ENCODE measurements at regions not wholly inside any gene's neighbourhood (a gene's known extent, or its start where the extent isn't known, plus 50 kb on each side); places are given as distances from the start of the nearest gene placed in this dataset.

- Histone ChIP-seq H3K27me3 (ENCODE audit: control insufficient read depth in 3 of 3, insufficient read depth in 3 of 3, low read depth in 1 of 3, low read length in 3 of 3) (no peaks in the 10 kb centered on the region), H3K23ac (ENCODE audit: low read depth, low read length, poor library complexity) (no peak overlapping the region), H3K27ac (replicated peaks; ENCODE audit: low read length) (no peak overlapping the region), H2BK5ac (ENCODE audit: low read length) (no peak overlapping the region), H3K9me3 (replicated peaks in 1 of 2; ENCODE audit: control insufficient read depth in 2 of 2, insufficient read depth in 1 of 2, low read depth in 1 of 2, low read length in 2 of 2) (no peaks in the 10 kb centered on the region), H3K79me1 (ENCODE audit: low read depth, low read length) (no peaks in the 10 kb centered on the region), H3K36me3 (replicated peaks in 1 of 2; ENCODE audit: control insufficient read depth in 2 of 2, insufficient read depth in 2 of 2, low read length in 2 of 2) (no peaks in the 10 kb centered on the region), H3K4me3 (ENCODE audit: low read length in 2 of 2) (no peak overlapping the region), H2BK12ac (ENCODE audit: low read length) (no peak overlapping the region), H3K14ac (ENCODE audit: low read length) (no peak overlapping the region), H2BK120ac (ENCODE audit: low read depth, low read length) (no peak overlapping the region), H3K4me2 (ENCODE audit: insufficient read depth, low read length, poor library complexity, severe bottlenecking) (no peak overlapping the region), H4K8ac (ENCODE audit: low read depth, low read length) (no peak overlapping the region), H3K18ac (ENCODE audit: low read length) (no peak overlapping the region), H3K4me1 (ENCODE audit: control insufficient read depth in 2 of 2, insufficient read depth in 1 of 2, low read depth in 1 of 2, low read length in 2 of 2) (no peaks in the 10 kb centered on the region), H2AK5ac (ENCODE audit: low read depth, low read length) (no peak overlapping the region), H2AFZ (ENCODE audit: low read length) (no peak overlapping the region), H3K4ac (ENCODE audit: low read length) (no peak overlapping the region), H4K91ac (ENCODE audit: low read depth, low read length, poor library complexity) (no peak overlapping the region), H3K9ac (ENCODE audit: low read depth, low read length, poor library complexity) (no peak overlapping the region), H2BK15ac (ENCODE audit: low read length) (no peak overlapping the region)
- no CpG with 5 or more reads among the region's 1 CpG for WGBS, 2 donors (ENCODE audit: extremely low coverage in 2 of 2, insufficient read length in 2 of 2, insufficient replicate concordance in 1 of 2)
- no peak for DNase-seq (ENCODE audit: low spot score)
Measured at GRCh38 chr2:161533218-161533617, 91.0 kb upstream of the SLC4A10 start.

GRCh38 chr2:161546635-161547034, 77.6 kb upstream of the SLC4A10 start:
- Histone ChIP-seq H3K9me3 (replicated peaks in 1 of 2; ENCODE audit: control insufficient read depth in 2 of 2, insufficient read depth in 1 of 2, low read depth in 1 of 2, low read length in 2 of 2) (no peaks in the 10 kb centered on the region), H4K91ac (ENCODE audit: low read depth, low read length, poor library complexity) (no peak overlapping the region), H3K4me2 (ENCODE audit: insufficient read depth, low read length, poor library complexity, severe bottlenecking) (no peak overlapping the region), H4K8ac (ENCODE audit: low read depth, low read length) (no peak overlapping the region), H3K18ac (ENCODE audit: low read length) (no peak overlapping the region), H3K9ac (ENCODE audit: low read depth, low read length, poor library complexity) (no peak overlapping the region), H2BK12ac (ENCODE audit: low read length) (no peak overlapping the region), H2AK5ac (ENCODE audit: low read depth, low read length) (no peak overlapping the region), H3K23ac (ENCODE audit: low read depth, low read length, poor library complexity) (no peak overlapping the region), H3K4me3 (ENCODE audit: low read length in 2 of 2) (no peak overlapping the region), H2BK120ac (ENCODE audit: low read depth, low read length) (no peak overlapping the region), H2AFZ (ENCODE audit: low read length) (no peak overlapping the region), H2BK5ac (ENCODE audit: low read length) (no peak overlapping the region), H3K4ac (ENCODE audit: low read length) (no peak overlapping the region), H2BK15ac (ENCODE audit: low read length) (no peak overlapping the region), H3K27me3 (ENCODE audit: control insufficient read depth in 3 of 3, insufficient read depth in 3 of 3, low read depth in 1 of 3, low read length in 3 of 3) (no peaks in the 10 kb centered on the region), H3K79me1 (ENCODE audit: low read depth, low read length) (no peaks in the 10 kb centered on the region), H3K27ac (replicated peaks; ENCODE audit: low read length) (no peak overlapping the region), H3K14ac (ENCODE audit: low read length) (no peak overlapping the region), H3K36me3 (replicated peaks in 1 of 2; ENCODE audit: control insufficient read depth in 2 of 2, insufficient read depth in 2 of 2, low read length in 2 of 2) (no peaks in the 10 kb centered on the region), H3K4me1 (ENCODE audit: control insufficient read depth in 2 of 2, insufficient read depth in 1 of 2, low read depth in 1 of 2, low read length in 2 of 2) (no peaks in the 10 kb centered on the region)
- no CpG with 5 or more reads among the region's 9 CpGs for WGBS, 2 donors (ENCODE audit: extremely low coverage in 2 of 2, insufficient read length in 2 of 2, insufficient replicate concordance in 1 of 2)
- no peak for DNase-seq (ENCODE audit: low spot score)

- no peak overlapping the region for H2BK5ac ChIP-seq (ENCODE audit: low read length)
- no peak overlapping the region for H2BK12ac ChIP-seq (ENCODE audit: low read length)
- H2BK120ac ChIP-seq (ENCODE audit: low read depth, low read length), result no peak overlapping the region
- H3K27ac ChIP-seq (replicated peaks; ENCODE audit: low read length), result no peak overlapping the region
- H3K4ac ChIP-seq (ENCODE audit: low read length), result no peak overlapping the region
- no peak overlapping the region for H3K4me3 ChIP-seq (ENCODE audit: low read length in 2 of 2)
- H3K14ac ChIP-seq (ENCODE audit: low read length), result no peak overlapping the region
- H4K91ac ChIP-seq (ENCODE audit: low read depth, low read length, poor library complexity), result no peak overlapping the region
- no peaks in the 10 kb centered on the region for H3K9me3 ChIP-seq (replicated peaks in 1 of 2; ENCODE audit: control insufficient read depth in 2 of 2, insufficient read depth in 1 of 2, low read depth in 1 of 2, low read length in 2 of 2)
- H3K9ac ChIP-seq (ENCODE audit: low read depth, low read length, poor library complexity), result no peak overlapping the region
- WGBS, 2 donors (ENCODE audit: extremely low coverage in 2 of 2, insufficient read length in 2 of 2, insufficient replicate concordance in 1 of 2), result no CpG with 5 or more reads among the region's 4 CpGs
- H3K36me3 ChIP-seq (replicated peaks in 1 of 2; ENCODE audit: control insufficient read depth in 2 of 2, insufficient read depth in 2 of 2, low read length in 2 of 2), result no peaks in the 10 kb centered on the region
- H3K18ac ChIP-seq (ENCODE audit: low read length), result no peak overlapping the region
- no peak overlapping the region for H2AK5ac ChIP-seq (ENCODE audit: low read depth, low read length)
- no peak overlapping the region for H4K8ac ChIP-seq (ENCODE audit: low read depth, low read length)
- no peak overlapping the region for H2BK15ac ChIP-seq (ENCODE audit: low read length)
- no peak overlapping the region for H3K4me2 ChIP-seq (ENCODE audit: insufficient read depth, low read length, poor library complexity, severe bottlenecking)
- no peak overlapping the region for H3K23ac ChIP-seq (ENCODE audit: low read depth, low read length, poor library complexity)
- no peak overlapping the region for H2AFZ ChIP-seq (ENCODE audit: low read length)
- H3K79me1 ChIP-seq (ENCODE audit: low read depth, low read length), result no peaks in the 10 kb centered on the region
- no peaks in the 10 kb centered on the region for H3K27me3 ChIP-seq (ENCODE audit: control insufficient read depth in 3 of 3, insufficient read depth in 3 of 3, low read depth in 1 of 3, low read length in 3 of 3)
- H3K4me1 ChIP-seq (ENCODE audit: control insufficient read depth in 2 of 2, insufficient read depth in 1 of 2, low read depth in 1 of 2, low read length in 2 of 2), result no peaks in the 10 kb centered on the region
- DNase-seq (ENCODE audit: low spot score), result no peak
Measured at GRCh38 chr2:161547130-161547529, 77.1 kb upstream of the SLC4A10 start.

- Histone ChIP-seq H3K4me2 (ENCODE audit: insufficient read depth, low read length, poor library complexity, severe bottlenecking) (no peak overlapping the region), H2BK5ac (ENCODE audit: low read length) (no peak overlapping the region), H2BK120ac (ENCODE audit: low read depth, low read length) (no peak overlapping the region), H3K27ac (replicated peaks; ENCODE audit: low read length) (no peak overlapping the region), H4K91ac (ENCODE audit: low read depth, low read length, poor library complexity) (no peak overlapping the region), H2BK15ac (ENCODE audit: low read length) (no peak overlapping the region), H3K9me3 (replicated peaks in 1 of 2; ENCODE audit: control insufficient read depth in 2 of 2, insufficient read depth in 1 of 2, low read depth in 1 of 2, low read length in 2 of 2) (no peaks in the 10 kb centered on the region), H3K14ac (ENCODE audit: low read length) (no peak overlapping the region), H3K18ac (ENCODE audit: low read length) (no peak overlapping the region), H2AFZ (ENCODE audit: low read length) (no peak overlapping the region), H3K4me3 (ENCODE audit: low read length in 2 of 2) (no peak overlapping the region), H3K27me3 (ENCODE audit: control insufficient read depth in 3 of 3, insufficient read depth in 3 of 3, low read depth in 1 of 3, low read length in 3 of 3) (no peaks in the 10 kb centered on the region), H3K79me1 (ENCODE audit: low read depth, low read length) (no peaks in the 10 kb centered on the region), H2BK12ac (ENCODE audit: low read length) (no peak overlapping the region), H3K4me1 (ENCODE audit: control insufficient read depth in 2 of 2, insufficient read depth in 1 of 2, low read depth in 1 of 2, low read length in 2 of 2) (peaks cover 2 to 6% of the 10 kb centered on the region in 2 donors), H3K36me3 (replicated peaks in 1 of 2; ENCODE audit: control insufficient read depth in 2 of 2, insufficient read depth in 2 of 2, low read length in 2 of 2) (no peaks in the 10 kb centered on the region), H3K9ac (ENCODE audit: low read depth, low read length, poor library complexity) (no peak overlapping the region), H3K4ac (ENCODE audit: low read length) (no peak overlapping the region), H4K8ac (ENCODE audit: low read depth, low read length) (no peak overlapping the region), H3K23ac (ENCODE audit: low read depth, low read length, poor library complexity) (no peak overlapping the region), H2AK5ac (ENCODE audit: low read depth, low read length) (no peak overlapping the region)
- DNase-seq (ENCODE audit: low spot score), result no peak
- no CpG with 5 or more reads among the region's 1 CpG for WGBS, 2 donors (ENCODE audit: extremely low coverage in 2 of 2, insufficient read length in 2 of 2, insufficient replicate concordance in 1 of 2)
Measured at GRCh38 chr2:161552015-161552414, 72.2 kb upstream of the SLC4A10 start.
